Endodermal cell (in vitro differentiated cells): ENCODE measurements at regions not wholly inside any gene's neighbourhood (a gene's known extent, or its start where the extent isn't known, plus 50 kb on each side); places are given as distances from the start of the nearest gene placed in this dataset.

Source experiments
- DNase-seq: peaks from one replicate; pipeline ENCODE4 v3.0.0-alpha.2; 2017
- H3K27ac ChIP-seq: 2 replicates; pipeline ENCODE4 v1.5.1; 2013; ENCODE audit warnings: mild to moderate bottlenecking, low read depth, low read length, moderate library complexity
- H3K27me3 ChIP-seq: 2 replicates; pipeline ENCODE4 v1.6.1; 2013; ENCODE audit warnings: mild to moderate bottlenecking, low read length, moderate library complexity; ENCODE audit not compliant: insufficient read depth, control insufficient read depth, poor library complexity, severe bottlenecking
- H3K36me3 ChIP-seq: 2 replicates; pipeline ENCODE4 v1.7.0; 2013; ENCODE audit warnings: mild to moderate bottlenecking, low read length, moderate library complexity; ENCODE audit not compliant: control insufficient read depth, insufficient read depth
- H3K4me1 ChIP-seq: one replicate; pipeline ENCODE4 v1.7.0; 2013; ENCODE audit warnings: low read length; ENCODE audit not compliant: control insufficient read depth, insufficient read depth
- H3K4me3 ChIP-seq: 2 replicates; pipeline ENCODE4 v1.5.1; 2013; ENCODE audit warnings: mild to moderate bottlenecking, low read length, moderate library complexity
- H3K9ac ChIP-seq: 2 replicates; pipeline ENCODE4 v1.6.1; 2013; ENCODE audit warnings: mild to moderate bottlenecking, low read length, moderate library complexity; ENCODE audit not compliant: poor library complexity, severe bottlenecking; ENCODE audit errors: extremely low read depth
- H3K9me3 ChIP-seq: 2 replicates; pipeline ENCODE4 v1.6.1; 2013; ENCODE audit warnings: mild to moderate bottlenecking, low read length, moderate library complexity; ENCODE audit not compliant: control insufficient read depth
- H3K27ac Mint-ChIP-seq: 2 replicates; pipeline ENCODE4 v1.8.0; 2020; ENCODE audit warnings: mixed read lengths
- H3K27me3 Mint-ChIP-seq: 2 replicates; pipeline ENCODE4 v1.8.0; 2021; ENCODE audit warnings: mild to moderate bottlenecking, mixed read lengths; ENCODE audit not compliant: insufficient read depth
- H3K36me3 Mint-ChIP-seq: 2 replicates; pipeline ENCODE4 v1.8.0; 2020; ENCODE audit warnings: low read depth, mixed read lengths
- H3K4me1 Mint-ChIP-seq: 2 replicates; pipeline ENCODE4 v1.8.0; 2020; ENCODE audit warnings: mixed read lengths
- H3K4me3 Mint-ChIP-seq: 2 replicates; pipeline ENCODE4 v1.8.0; 2020; ENCODE audit warnings: mild to moderate bottlenecking, moderate library complexity, mixed read lengths
- H3K9me3 Mint-ChIP-seq: 2 replicates; pipeline ENCODE4 v1.8.0; 2020; ENCODE audit warnings: mild to moderate bottlenecking, mixed read lengths
- CTCF ChIP-seq: fragments of 200-600 bp; sonication (generic); conservative IDR thresholded peaks from 2 replicates; pipeline ENCODE4 v1.5.0; 2021; ENCODE audit warnings: antibody characterized with exemption, mild to moderate bottlenecking
- WGBS, 2 experiments: methylation state at CpG; one replicate each; pipeline versions ENCODE4 v1.1.5 to v1.1.7; 2013; ENCODE audit warnings: missing lambda C conversion rate in 2 of 2, mixed read lengths in 1 of 2; ENCODE audit not compliant: insufficient coverage in 1 of 2, insufficient read length in 1 of 2; 5-methylcytosine and 5-hydroxymethylcytosine counted together

- TF ChIP-seq CTCF = peak; percentile 90
- no peaks in the 10 kb centered on the region for H3K9me3 ChIP-seq
- no peaks in the 10 kb centered on the region for H3K4me1 Mint-ChIP-seq
- no peaks in the 10 kb centered on the region for H3K36me3 ChIP-seq
- peaks cover 1% of the 10 kb centered on the region for H3K36me3 Mint-ChIP-seq
- H3K9me3 Mint-ChIP-seq = peaks cover 9% of the 10 kb centered on the region
- 18 to 20% methylated on average over 6 of the region's 6 CpGs for WGBS, 2 experiments
- H3K4me3 Mint-ChIP-seq = no peak overlapping the region
- H3K4me1 ChIP-seq = no peaks in the 10 kb centered on the region
- no peaks in the 10 kb centered on the region for H3K27me3 ChIP-seq
- no peak overlapping the region for H3K27ac Mint-ChIP-seq
- DNase-seq = peak; percentile 67
- no peak overlapping the region for H3K4me3 ChIP-seq
- no peaks in the 10 kb centered on the region for H3K27me3 Mint-ChIP-seq
- no peak overlapping the region for H3K9ac ChIP-seq
- H3K27ac ChIP-seq = no peak overlapping the region
Observed at GRCh38 chr1:104780470-104781078, 1030.9 kb downstream of the AMY1C start.

- H3K36me3 ChIP-seq = no peaks in the 10 kb centered on the region
- no peak for TF ChIP-seq CTCF
- Mint-ChIP-seq H3K4me3 (no peak overlapping the region), H3K9me3 (no peaks in the 10 kb centered on the region), H3K27ac (no peak overlapping the region), H3K4me1 (no peaks in the 10 kb centered on the region), H3K27me3 (no peaks in the 10 kb centered on the region), H3K36me3 (no peaks in the 10 kb centered on the region)
- no peaks in the 10 kb centered on the region for H3K27me3 ChIP-seq
- no peak overlapping the region for H3K4me3 ChIP-seq
- H3K9ac ChIP-seq = no peak overlapping the region
- no peak for DNase-seq
- no peaks in the 10 kb centered on the region for H3K9me3 ChIP-seq
- H3K27ac ChIP-seq = no peak overlapping the region
- WGBS, 2 experiments = 80 to 88% methylated on average over 1 of the region's 2 CpGs
- no peaks in the 10 kb centered on the region for H3K4me1 ChIP-seq
Observed at GRCh38 chr1:104785575-104786187, 1036.0 kb downstream of the AMY1C start.

- no peak overlapping the region for H3K9ac ChIP-seq
- H3K4me1 ChIP-seq = no peaks in the 10 kb centered on the region
- Mint-ChIP-seq H3K27me3 (no peaks in the 10 kb centered on the region), H3K4me1 (no peaks in the 10 kb centered on the region), H3K9me3 (no peaks in the 10 kb centered on the region), H3K4me3 (no peak overlapping the region), H3K36me3 (no peaks in the 10 kb centered on the region), H3K27ac (no peak overlapping the region)
- H3K27me3 ChIP-seq = no peaks in the 10 kb centered on the region
- no peaks in the 10 kb centered on the region for H3K36me3 ChIP-seq
- H3K27ac ChIP-seq = no peak overlapping the region
- peak; percentile 39 for DNase-seq
- no peak for TF ChIP-seq CTCF
- no peaks in the 10 kb centered on the region for H3K9me3 ChIP-seq
- 95 to 98% methylated on average over 4 to 14 of the region's 14 CpGs for WGBS, 2 experiments
- H3K4me3 ChIP-seq = no peak overlapping the region
Observed at GRCh38 chr1:104787866-104788510, 1038.3 kb downstream of the AMY1C start.
